Memory B cell (primary cell): ENCODE measurements at regions not wholly inside any gene's neighbourhood (a gene's known extent, or its start where the extent isn't known, plus 50 kb on each side); places are given as distances from the start of the nearest gene placed in this dataset.

Experiments used
- ATAC-seq: fragments of 150-1000 bp; cut with Tn5 transposase; 2 replicates; pipeline ENCODE4 v1.10.0; 2021; ENCODE audit warnings: low read depth, mild to moderate bottlenecking, moderate library complexity
- DNase-seq, 2 donors: peaks; one replicate each; pipeline ENCODE4 v3.0.0; 2022; ENCODE audit warnings: low spot score in 2 of 2
- H3K27ac Mint-ChIP-seq: one replicate; pipeline ENCODE4 v1.8.0; 2022; ENCODE audit warnings: mild to moderate bottlenecking, moderate library complexity, mixed read lengths
- H3K27me3 Mint-ChIP-seq: one replicate; pipeline ENCODE4 v1.8.0; 2022; ENCODE audit warnings: mixed read lengths
- H3K36me3 Mint-ChIP-seq: one replicate; pipeline ENCODE4 v1.8.0; 2022; ENCODE audit warnings: mild to moderate bottlenecking, mixed read lengths
- H3K4me1 Mint-ChIP-seq: one replicate; pipeline ENCODE4 v1.8.0; 2022; ENCODE audit warnings: mixed read lengths
- H3K4me3 Mint-ChIP-seq: one replicate; pipeline ENCODE4 v1.8.0; 2022; ENCODE audit warnings: mild to moderate bottlenecking, moderate library complexity, mixed read lengths
- H3K9me3 Mint-ChIP-seq: one replicate; pipeline ENCODE4 v1.8.0; 2022; ENCODE audit warnings: mixed read lengths

DNA sequence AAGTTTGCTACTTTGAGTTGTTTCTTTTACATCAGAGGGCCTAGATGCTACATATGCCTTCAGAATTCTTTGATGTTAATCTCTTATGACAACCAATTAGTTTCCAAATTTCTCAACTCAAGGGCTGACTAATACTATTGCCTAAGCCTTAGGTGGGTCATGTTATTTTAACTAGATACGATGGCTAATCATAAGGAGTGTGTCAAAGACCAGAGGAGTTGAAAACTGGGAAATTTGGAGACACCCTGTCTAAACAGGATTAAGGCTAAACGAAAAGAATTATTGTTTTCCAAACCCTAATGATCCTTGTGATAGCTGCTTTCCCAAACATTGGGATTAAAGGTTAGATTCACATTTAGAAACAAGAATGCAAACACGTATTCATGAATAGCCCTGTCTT lies 228.5 kb downstream of the PCDH7 start:
- Mint-ChIP-seq H3K27ac (no peak overlapping the region), H3K9me3 (peaks cover 2% of the 10 kb centered on the region), H3K36me3 (no peaks in the 10 kb centered on the region), H3K4me1 (no peaks in the 10 kb centered on the region), H3K27me3 (no peaks in the 10 kb centered on the region), H3K4me3 (no peak overlapping the region)
- ATAC-seq (no peak), DNase-seq (no peak)

DNA sequence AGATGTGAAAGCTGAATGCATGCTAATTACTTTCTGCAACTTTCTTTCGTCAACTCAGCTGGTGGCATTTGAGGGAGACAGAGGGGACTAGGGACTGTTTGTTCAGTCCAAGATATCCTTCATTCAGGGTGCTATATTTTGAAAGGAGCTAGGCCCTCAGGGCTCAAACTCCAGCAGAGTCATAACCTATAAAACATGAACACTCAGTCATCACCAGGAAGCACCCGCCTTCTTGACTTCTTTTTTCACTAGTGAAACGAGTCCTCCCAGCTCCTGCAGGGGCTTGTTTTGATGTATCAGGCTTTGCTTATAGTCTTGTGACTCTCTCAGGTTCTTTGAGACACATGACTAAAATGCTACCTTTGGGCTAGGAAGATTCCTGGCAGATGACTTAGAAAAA lies 230.6 kb downstream of the PCDH7 start:
- H3K27ac Mint-ChIP-seq, result no peak overlapping the region
- H3K9me3 Mint-ChIP-seq, result peaks cover 2% of the 10 kb centered on the region

DNA sequence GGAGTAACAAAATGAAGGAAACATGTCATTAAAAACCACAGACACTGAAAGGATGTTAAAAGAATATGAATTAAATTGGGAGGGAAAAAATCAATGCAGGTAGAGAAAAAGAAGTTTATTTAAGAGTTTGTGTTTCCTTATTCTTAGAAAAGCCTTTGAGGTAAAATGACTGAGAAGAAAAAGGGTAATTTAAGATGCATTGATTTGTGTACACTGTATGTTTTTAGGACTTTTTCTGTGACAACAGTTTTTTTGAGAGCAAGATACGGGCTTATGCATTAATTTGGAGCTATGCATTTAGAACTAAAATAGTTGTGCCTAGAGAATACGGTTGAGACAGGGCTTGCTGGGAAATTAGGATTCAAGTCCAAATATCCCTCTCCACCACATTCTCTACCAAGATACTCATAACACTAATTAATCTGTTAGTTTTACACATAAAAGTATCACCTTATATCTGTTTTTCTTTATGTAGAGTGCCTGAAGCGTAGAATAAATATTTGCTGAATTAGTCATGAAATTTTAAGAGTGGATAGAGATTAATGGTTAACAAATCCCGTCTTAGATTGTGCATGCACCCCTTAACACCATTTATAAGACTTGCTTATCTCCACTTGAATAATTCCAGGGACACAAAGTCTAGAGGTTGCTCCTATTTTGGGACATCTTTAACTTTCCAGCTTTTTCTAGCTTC lies 232.5 kb downstream of the PCDH7 start:
- H3K36me3 Mint-ChIP-seq, result no peaks in the 10 kb centered on the region
- H3K27me3 Mint-ChIP-seq, result no peaks in the 10 kb centered on the region
- peaks cover 2% of the 10 kb centered on the region for H3K9me3 Mint-ChIP-seq
- H3K27ac Mint-ChIP-seq, result no peak overlapping the region
- no peak overlapping the region for H3K4me3 Mint-ChIP-seq
- no peak for DNase-seq
- no peaks in the 10 kb centered on the region for H3K4me1 Mint-ChIP-seq
- ATAC-seq, result no peak

More for the DNA sequence above, 230.6 kb downstream of the PCDH7 start:
- DNase-seq, result no peak
- no peaks in the 10 kb centered on the region for H3K27me3 Mint-ChIP-seq
- no peak overlapping the region for H3K4me3 Mint-ChIP-seq
- no peaks in the 10 kb centered on the region for H3K4me1 Mint-ChIP-seq
- no peaks in the 10 kb centered on the region for H3K36me3 Mint-ChIP-seq
- no peak for ATAC-seq

DNA sequence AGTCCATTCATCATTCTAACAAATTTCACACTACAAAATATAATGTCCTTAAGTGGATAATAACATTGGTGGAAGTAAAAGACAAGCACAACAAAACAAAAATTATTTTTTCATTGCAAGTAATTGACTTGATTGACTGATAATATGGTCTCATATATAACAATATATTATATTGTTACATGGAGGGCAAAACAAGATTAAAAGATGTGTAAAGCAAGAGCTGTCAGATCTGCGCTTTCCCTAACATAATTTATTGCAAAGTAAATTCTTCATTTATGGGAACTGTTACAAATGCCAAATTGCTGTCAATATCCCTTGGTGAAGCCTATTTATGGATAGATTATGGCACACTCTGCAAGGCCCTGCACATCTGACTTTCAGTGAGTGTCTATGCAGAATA lies 233.6 kb downstream of the PCDH7 start:
- Mint-ChIP-seq H3K27me3 (no peaks in the 10 kb centered on the region), H3K4me1 (no peaks in the 10 kb centered on the region), H3K36me3 (no peaks in the 10 kb centered on the region), H3K4me3 (no peak overlapping the region), H3K27ac (no peak overlapping the region), H3K9me3 (peaks cover 3% of the 10 kb centered on the region)
- no peak for ATAC-seq
- DNase-seq, result no peak

DNA sequence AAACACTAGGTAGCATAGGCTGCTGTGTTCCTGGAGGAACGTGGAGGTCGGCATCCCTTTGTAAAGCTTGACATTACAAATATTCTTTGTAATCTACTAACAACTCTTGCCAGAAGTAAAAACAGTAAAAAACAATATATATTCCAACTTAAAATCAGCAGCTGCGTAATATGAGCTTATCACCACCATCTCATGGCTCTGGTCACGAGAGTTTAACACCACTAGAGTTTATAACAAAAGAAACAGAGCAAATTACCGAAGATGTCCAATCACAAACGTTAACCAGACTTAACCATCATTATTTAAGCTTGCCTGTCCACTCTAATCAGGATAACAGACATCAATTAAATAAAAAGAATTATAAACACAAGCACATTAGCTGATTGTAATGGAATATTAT lies 236.7 kb downstream of the PCDH7 start:
- H3K36me3 Mint-ChIP-seq, result no peaks in the 10 kb centered on the region
- H3K4me3 Mint-ChIP-seq, result no peak overlapping the region
- H3K9me3 Mint-ChIP-seq, result peaks cover 3% of the 10 kb centered on the region
- H3K27me3 Mint-ChIP-seq, result no peaks in the 10 kb centered on the region
- no peaks in the 10 kb centered on the region for H3K4me1 Mint-ChIP-seq
- DNase-seq, result no peak
- no peak for ATAC-seq
- no peak overlapping the region for H3K27ac Mint-ChIP-seq

GRCh38 chr4:30957706-30958105 lies 237.5 kb downstream of the PCDH7 start:
- H3K4me3 Mint-ChIP-seq, result no peak overlapping the region
- H3K27ac Mint-ChIP-seq, result no peak overlapping the region
- DNase-seq (no peak), ATAC-seq (no peak)
- no peaks in the 10 kb centered on the region for H3K4me1 Mint-ChIP-seq
- no peaks in the 10 kb centered on the region for H3K27me3 Mint-ChIP-seq
- H3K9me3 Mint-ChIP-seq, result peaks cover 3% of the 10 kb centered on the region
- no peaks in the 10 kb centered on the region for H3K36me3 Mint-ChIP-seq

DNA sequence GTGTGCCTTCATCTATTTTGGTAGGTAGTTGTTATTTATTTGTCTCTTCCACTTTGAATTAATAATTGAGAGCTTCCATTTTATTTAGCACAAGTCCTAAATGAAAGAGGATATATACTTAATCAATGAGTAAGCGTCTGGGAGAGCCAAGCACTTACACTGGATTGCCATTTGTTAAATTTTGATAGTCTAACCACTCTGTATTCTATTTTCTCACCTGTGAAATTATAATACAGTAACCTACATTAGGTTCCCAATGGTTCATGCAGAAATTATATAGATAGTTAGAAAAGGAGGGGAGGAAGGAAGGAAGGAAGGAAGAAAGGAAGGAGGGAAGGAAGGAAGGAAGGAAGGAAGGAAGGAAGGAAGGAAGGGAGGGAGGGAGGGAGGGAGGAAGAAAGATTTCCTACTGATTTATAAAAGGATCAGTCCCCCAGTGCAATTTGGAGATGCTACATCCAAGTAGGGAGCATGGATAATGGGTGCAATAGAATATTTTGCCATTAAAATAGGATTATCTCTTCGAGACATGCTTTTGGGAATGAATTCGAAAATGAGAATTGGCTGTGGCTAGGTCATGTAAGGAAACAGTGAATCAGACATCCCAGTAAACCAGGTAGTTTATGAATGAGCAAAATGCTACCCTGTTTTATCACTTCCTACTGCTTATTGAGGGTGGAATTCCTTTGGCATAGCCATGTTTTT lies 239.8 kb downstream of the PCDH7 start:
- H3K27ac Mint-ChIP-seq, result no peak overlapping the region
- ATAC-seq (no peak), DNase-seq (no peak)
- H3K9me3 Mint-ChIP-seq, result peaks cover 3% of the 10 kb centered on the region
- no peaks in the 10 kb centered on the region for H3K27me3 Mint-ChIP-seq
- no peaks in the 10 kb centered on the region for H3K4me1 Mint-ChIP-seq
- H3K36me3 Mint-ChIP-seq, result no peaks in the 10 kb centered on the region
- H3K4me3 Mint-ChIP-seq, result no peak overlapping the region

- H3K36me3 Mint-ChIP-seq, result no peaks in the 10 kb centered on the region
- H3K27ac Mint-ChIP-seq, result no peak overlapping the region
- no peak overlapping the region for H3K4me3 Mint-ChIP-seq
- H3K27me3 Mint-ChIP-seq, result no peaks in the 10 kb centered on the region
- ATAC-seq (no peak), DNase-seq (no peak)
- H3K4me1 Mint-ChIP-seq, result no peaks in the 10 kb centered on the region
- H3K9me3 Mint-ChIP-seq, result peaks cover 2% of the 10 kb centered on the region
These were observed 242.8 kb downstream of the PCDH7 start for GRCh38 chr4:30962939-30963338.

DNA sequence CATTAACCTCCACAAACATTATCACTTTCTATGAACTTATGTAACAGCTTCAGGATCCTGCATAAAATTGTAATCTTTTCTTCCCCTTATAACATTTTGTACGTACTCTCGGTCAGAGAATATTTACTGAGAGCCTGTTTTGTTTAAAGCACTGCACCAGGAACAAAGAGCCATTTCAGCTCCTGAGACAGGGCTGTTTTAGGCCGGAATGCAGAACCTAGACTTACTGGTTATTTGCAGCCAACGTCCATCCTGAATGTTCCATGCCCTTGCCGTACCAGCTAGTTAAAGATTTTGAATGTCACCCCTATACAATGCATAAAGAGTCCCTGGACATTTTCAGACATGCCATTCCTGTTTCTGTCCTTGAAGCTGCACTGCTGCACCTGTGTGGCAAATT lies 248.8 kb downstream of the PCDH7 start:
- ATAC-seq (no peak), DNase-seq (no peak)
- Mint-ChIP-seq H3K36me3 (no peaks in the 10 kb centered on the region), H3K27ac (no peak overlapping the region), H3K9me3 (no peaks in the 10 kb centered on the region), H3K27me3 (no peaks in the 10 kb centered on the region), H3K4me1 (no peaks in the 10 kb centered on the region), H3K4me3 (no peak overlapping the region)

GRCh38 chr4:30972542-30972941 lies 252.4 kb downstream of the PCDH7 start:
- ATAC-seq (no peak), DNase-seq (no peak)
- no peak overlapping the region for H3K27ac Mint-ChIP-seq
- H3K36me3 Mint-ChIP-seq, result no peaks in the 10 kb centered on the region
- no peaks in the 10 kb centered on the region for H3K9me3 Mint-ChIP-seq
- H3K4me3 Mint-ChIP-seq, result no peak overlapping the region
- H3K27me3 Mint-ChIP-seq, result no peaks in the 10 kb centered on the region
- no peaks in the 10 kb centered on the region for H3K4me1 Mint-ChIP-seq

DNA sequence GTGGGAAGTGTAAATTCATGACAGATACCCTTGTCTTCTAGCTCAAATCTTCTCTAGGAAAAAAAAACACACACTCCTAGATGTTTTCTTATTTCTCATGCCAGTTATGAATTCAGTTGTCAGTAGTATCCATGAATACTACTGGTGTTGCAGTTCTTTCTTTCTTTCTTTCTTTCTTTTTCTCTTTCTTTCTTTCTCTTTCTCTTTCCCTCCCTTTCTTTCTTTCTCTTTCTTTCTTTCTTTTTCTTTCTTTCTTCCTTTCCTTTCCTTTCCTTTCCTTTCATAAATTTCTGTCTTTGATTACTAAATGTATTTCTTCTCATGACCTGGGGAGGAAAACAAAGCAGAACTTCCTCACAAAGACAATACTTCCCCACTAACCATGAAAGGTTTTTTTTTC lies 253.8 kb downstream of the PCDH7 start:
- Mint-ChIP-seq H3K9me3 (no peaks in the 10 kb centered on the region), H3K4me3 (no peak overlapping the region), H3K4me1 (no peaks in the 10 kb centered on the region), H3K27me3 (no peaks in the 10 kb centered on the region), H3K36me3 (no peaks in the 10 kb centered on the region), H3K27ac (no peak overlapping the region)
- DNase-seq, result no peak
- ATAC-seq, result no peak

- peaks cover 2% of the 10 kb centered on the region for H3K9me3 Mint-ChIP-seq
- no peaks in the 10 kb centered on the region for H3K27me3 Mint-ChIP-seq
- no peaks in the 10 kb centered on the region for H3K4me1 Mint-ChIP-seq
- H3K4me3 Mint-ChIP-seq, result no peak overlapping the region
- DNase-seq, result no peak
- H3K27ac Mint-ChIP-seq, result no peak overlapping the region
- H3K36me3 Mint-ChIP-seq, result no peaks in the 10 kb centered on the region
- ATAC-seq, result no peak
These were observed 259.2 kb downstream of the PCDH7 start for GRCh38 chr4:30979402-30979801.

DNA sequence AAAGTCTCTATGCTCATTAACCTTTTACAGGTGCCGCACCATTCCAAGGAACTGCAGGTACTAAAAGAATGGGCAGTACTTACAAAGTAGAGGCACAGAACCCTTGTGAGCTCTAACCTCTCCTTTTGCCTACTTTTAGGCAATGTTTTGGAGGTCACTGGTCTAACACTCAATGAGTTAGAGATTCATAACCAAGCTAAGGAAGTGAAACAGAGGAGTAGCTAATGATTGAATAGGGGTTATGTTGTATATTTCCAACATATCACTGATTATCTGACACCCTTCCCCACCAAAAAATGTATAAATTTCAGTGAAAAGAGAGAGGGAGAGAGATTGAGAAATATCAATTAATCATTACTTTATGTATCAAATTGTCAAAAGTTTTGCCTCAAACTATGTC lies 269.3 kb downstream of the PCDH7 start:
- H3K36me3 Mint-ChIP-seq, result no peaks in the 10 kb centered on the region
- no peak overlapping the region for H3K27ac Mint-ChIP-seq
- ATAC-seq (no peak), DNase-seq (no peak)
- no peaks in the 10 kb centered on the region for H3K4me1 Mint-ChIP-seq
- H3K4me3 Mint-ChIP-seq, result no peak overlapping the region
- H3K9me3 Mint-ChIP-seq, result peaks cover 3% of the 10 kb centered on the region
- no peaks in the 10 kb centered on the region for H3K27me3 Mint-ChIP-seq

GRCh38 chr4:30996841-30997240 lies 276.7 kb downstream of the PCDH7 start:
- Mint-ChIP-seq H3K36me3 (no peaks in the 10 kb centered on the region), H3K27me3 (no peaks in the 10 kb centered on the region), H3K9me3 (peaks cover 5% of the 10 kb centered on the region), H3K27ac (no peak overlapping the region), H3K4me1 (no peaks in the 10 kb centered on the region), H3K4me3 (no peak overlapping the region)
- ATAC-seq (no peak), DNase-seq (no peak)

GRCh38 chr4:31005037-31005436 lies 284.9 kb downstream of the PCDH7 start:
- no peak for ATAC-seq

More at GRCh38 chr4:31005037-31005436, 284.9 kb downstream of the PCDH7 start:
- H3K36me3 Mint-ChIP-seq, result no peaks in the 10 kb centered on the region
- no peak overlapping the region for H3K4me3 Mint-ChIP-seq
- H3K9me3 Mint-ChIP-seq, result peaks cover 3% of the 10 kb centered on the region
- H3K27ac Mint-ChIP-seq, result no peak overlapping the region
- no peaks in the 10 kb centered on the region for H3K27me3 Mint-ChIP-seq
- no peaks in the 10 kb centered on the region for H3K4me1 Mint-ChIP-seq
- DNase-seq, result no peak
